ENCODE measurements at regions not wholly inside any gene's neighbourhood (a gene's known extent, or its start where the extent isn't known, plus 50 kb on each side); places are given as distances from the start of the nearest gene placed in this dataset.

DNA sequence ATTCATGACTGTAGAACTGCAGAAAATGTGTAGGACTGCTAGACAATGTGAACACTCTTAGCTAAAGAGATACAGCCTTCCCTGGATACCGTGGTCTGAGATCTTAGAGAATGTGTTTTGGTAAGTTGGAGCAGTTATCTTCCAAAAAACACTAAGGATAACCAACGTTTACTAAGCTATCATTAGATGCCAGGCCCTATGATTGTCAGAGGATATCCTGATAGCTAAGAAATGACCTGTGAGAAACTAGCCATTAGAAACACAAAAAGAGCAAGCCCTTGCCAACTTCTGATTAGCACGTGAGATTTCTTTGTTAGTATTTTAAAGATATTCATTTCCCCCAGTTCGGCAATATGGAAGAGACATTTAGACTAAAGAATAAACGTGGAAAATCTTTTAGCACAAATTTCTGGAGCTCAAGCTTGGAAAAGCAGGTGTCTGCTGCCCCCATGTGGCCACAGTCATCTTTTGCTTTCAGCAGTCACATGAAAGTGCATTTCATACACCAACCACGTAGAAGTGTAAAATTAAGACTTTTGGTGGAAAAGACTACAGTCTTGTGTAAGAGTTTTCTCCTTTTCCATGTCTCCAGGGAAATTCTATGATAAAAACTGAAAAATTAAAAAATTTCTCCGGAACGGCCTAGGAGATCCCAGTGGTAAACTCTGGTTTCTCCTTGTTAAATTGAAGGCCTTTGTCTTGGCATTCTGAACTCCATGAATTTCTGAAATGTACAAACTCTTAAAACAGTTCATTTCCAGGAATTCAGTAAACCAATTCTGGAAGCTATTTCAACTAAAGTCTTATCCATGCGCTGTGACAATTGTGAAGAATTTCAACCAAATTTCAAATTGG is 136.4 kb downstream of the ZNF674 start:
- no peak for TF ChIP-seq TAF1 (IDR thresholded peaks at IDR 0.05; ENCODE audit: low read depth, low read length)
- TF ChIP-seq POLR2A (IDR thresholded peaks at IDR 0.05; ENCODE audit: low read depth, low read length): no peak
- TF ChIP-seq POLR2AphosphoS5 (IDR thresholded peaks at IDR 0.05; ENCODE audit: low read depth, low read length): no peak
- TF ChIP-seq SPI1 (IDR thresholded peaks at IDR 0.05; ENCODE audit: low read depth, low read length): no peak
- TF ChIP-seq POU2F2 (IDR thresholded peaks at IDR 0.05; ENCODE audit: low read depth, low read length): no peak
